Activated CD4-positive, alpha-beta T cell treated with anti-CD3 and anti-CD28 coated beads, Interleukin-2, Interleukin-6, amounts not matched to agents 100 ng/mL and 50 ng/mL, durations not matched to agents 16 hours and 8 hours (primary cell): ENCODE measurements at regions not wholly inside any gene's neighbourhood (a gene's known extent, or its start where the extent isn't known, plus 50 kb on each side); places are given as distances from the start of the nearest gene placed in this dataset.
"Not testable (repeated sequence)": the region's sequence is repeated elsewhere in the genome, so short reads cannot be mapped to it uniquely, and the experiment has no call there.

Source experiments
- DNase-seq: peaks from one replicate; pipeline ENCODE4 v3.0.0-alpha.2; 2020

- no peak for DNase-seq
These were observed 140.6 kb downstream of the ALOX5 start for GRCh38 chr10:45514291-45515270.

DNA sequence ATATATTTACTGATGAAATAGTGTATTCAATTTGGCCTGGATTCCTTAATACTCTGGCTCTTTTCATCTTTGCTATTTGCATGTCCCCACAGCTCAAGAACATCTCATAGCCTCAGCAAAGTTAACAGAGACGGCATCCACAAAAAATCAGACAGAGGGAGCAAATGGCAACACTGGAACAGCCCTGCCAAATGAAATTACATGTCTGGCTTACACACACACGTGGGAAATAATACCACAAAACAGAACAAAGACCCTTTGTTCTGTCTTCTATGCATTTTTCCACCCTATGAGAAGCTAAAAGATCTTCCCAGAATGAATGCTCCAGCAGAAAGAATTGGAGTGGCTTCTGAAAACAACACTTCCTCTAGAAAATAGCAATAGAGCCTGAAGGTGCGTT lies 139.5 kb downstream of the ALOX5 start:
- no peak for DNase-seq

- not testable (repeated sequence) for DNase-seq
These were observed 137.9 kb downstream of the ALOX5 start for GRCh38 chr10:45511926-45512325.

DNA sequence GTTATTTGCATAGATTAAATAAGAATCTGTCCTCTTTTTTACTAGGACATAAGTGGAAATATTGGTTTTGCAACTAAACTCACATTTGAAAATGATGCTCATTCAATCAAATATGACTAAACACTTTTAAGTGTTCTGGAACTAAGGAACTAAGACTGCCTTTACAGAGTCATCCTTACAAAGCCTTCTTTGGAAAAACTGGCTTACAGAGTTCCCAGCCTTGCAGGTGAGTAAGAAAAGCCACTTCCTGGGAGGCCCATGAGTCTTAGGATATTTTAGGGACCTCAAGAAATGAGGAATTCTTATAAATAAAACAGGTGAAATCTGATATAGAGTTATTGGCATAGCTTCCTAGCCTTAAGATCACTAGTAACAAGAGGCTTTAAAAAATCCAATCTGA lies 135.5 kb downstream of the ALOX5 start:
- no peak for DNase-seq

- DNase-seq, result no peak
These were observed 131.3 kb downstream of the ALOX5 start for GRCh38 chr10:45505311-45505710.

GRCh38 chr10:45502458-45502857 lies 128.4 kb downstream of the ALOX5 start:
- no peak for DNase-seq

GRCh38 chr10:45501791-45502190 lies 127.8 kb downstream of the ALOX5 start:
- DNase-seq, result no peak

- DNase-seq, result no peak
These were observed 126.8 kb downstream of the ALOX5 start for GRCh38 chr10:45500798-45501197.

DNA sequence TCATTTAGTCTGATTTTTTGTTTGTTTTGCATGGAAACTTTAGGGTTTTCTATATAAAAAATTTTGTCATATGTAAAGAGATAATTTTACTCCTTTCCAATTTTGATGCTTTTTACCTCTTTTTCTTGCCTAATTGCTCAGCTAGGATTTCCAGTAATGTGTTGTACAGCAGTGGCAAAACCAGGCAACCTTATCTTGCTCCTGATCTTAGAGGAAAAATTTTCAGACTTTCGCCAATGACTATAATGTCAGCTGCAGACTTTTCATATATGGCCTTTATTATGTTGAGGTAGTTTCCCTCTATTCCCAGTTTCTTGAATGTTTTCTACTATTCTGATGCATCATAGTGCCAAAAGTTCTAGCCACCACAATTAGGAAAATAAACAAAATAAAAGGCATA lies 126.3 kb downstream of the ALOX5 start:
- no peak for DNase-seq

GRCh38 chr10:45495438-45496152 lies 121.6 kb downstream of the ALOX5 start:
- DNase-seq, result peak; percentile 9
